HepG2 (cell line): ENCODE measurements at regions not wholly inside any gene's neighbourhood (a gene's known extent, or its start where the extent isn't known, plus 50 kb on each side); places are given as distances from the start of the nearest gene placed in this dataset.

Experiments
- ATAC-seq: fragments of 200-7000 bp; cut with Tn5 transposase; 3 replicates; pipeline ENCODE4 v1.9.1; 2020; ENCODE audit warnings: mild to moderate bottlenecking, moderate library complexity
- BruUV-seq: library from RNA; stranded (reverse); fragments of 400-500 nt; replicated peaks from 2 replicates; lab custom pipeline; 2021; lab: Mats Ljungman, UMichigan
- CTCF ChIA-PET: fragments of 300-600 bp; formaldehyde crosslinking; extraction: SDS; loops from one replicate; lab custom pipeline; 2021; ENCODE audit warnings: low total read pairs, inconsistent platforms, low intra/inter-chr PET ratio; lab: Yijun Ruan, JAX
- POLR2A ChIA-PET: fragments of 350-600 bp; sonication (Branson Sonifier 250); formaldehyde crosslinking; loops from one replicate; lab custom pipeline; 2020; ENCODE audit warnings: antibody characterized with exemption, inconsistent platforms; lab: Yijun Ruan, JAX
- DNase-seq: peaks from one replicate; pipeline ENCODE4 v3.0.0-alpha.2; 2015; ENCODE audit warnings: low spot score
- FAIRE-seq: peaks from 3 replicates; lab custom pipeline; 2011; peaks lifted over from hg19 to GRCh38; lab: Jason Lieb, UNC
- H2AFZ ChIP-seq: one replicate; pipeline ENCODE4 v1.6.1; 2011; ENCODE audit warnings: low read length, inconsistent platforms
- H3K27ac ChIP-seq: fragments of 300-600 bp; 3 replicates; pipeline ENCODE4 v1.8.0; 2011; ENCODE audit warnings: mixed run types, mild to moderate bottlenecking, mixed read lengths, low read length, inconsistent platforms; ENCODE audit not compliant: insufficient read depth; ENCODE audit errors: extremely low read length
- H3K27me3 ChIP-seq, 2 experiments: fragments of 200-600 bp in 1 of 2; 2 replicates in 1 of 2; 3 replicates in 1 of 2; pipeline versions ENCODE4 v1.6.0 to v1.8.0; 2011; ENCODE audit warnings: low read length in 2 of 2, mild to moderate bottlenecking in 2 of 2, moderate library complexity in 2 of 2, inconsistent platforms in 1 of 2; ENCODE audit not compliant: insufficient read depth in 2 of 2, control insufficient read depth in 1 of 2
- H3K36me3 ChIP-seq, 2 experiments: fragments of 200-600 bp in 1 of 2; replicated peaks in 1 of 2; 2 replicates in 1 of 2; 3 replicates in 1 of 2; pipeline versions ENCODE4 v1.5.1 to v1.8.0; 2011; ENCODE audit warnings: low read length in 2 of 2, inconsistent platforms in 1 of 2; ENCODE audit not compliant: insufficient read depth in 2 of 2, control insufficient read depth in 1 of 2
- H3K4me1 ChIP-seq: 2 replicates; pipeline ENCODE4 v1.5.1; 2012; ENCODE audit warnings: low read length, inconsistent platforms; ENCODE audit not compliant: insufficient read depth
- H3K4me2 ChIP-seq: 2 replicates; pipeline ENCODE4 v1.6.0; 2011; ENCODE audit warnings: low read depth, low read length, inconsistent platforms
- H3K4me3 ChIP-seq, 3 experiments: fragments of 200-600 bp in 1 of 3; sonication (generic), shearing (Covaris generic) in 1 of 3; replicated peaks in 1 of 3; 2 replicates each; pipeline ENCODE4 v1.5.1; 2011 to 2016; ENCODE audit warnings: low read length in 3 of 3, inconsistent platforms in 2 of 3, low read depth in 2 of 3, mild to moderate bottlenecking in 2 of 3, control low read depth in 1 of 3, mixed read lengths in 1 of 3; ENCODE audit not compliant: insufficient read depth in 1 of 3
- H3K79me2 ChIP-seq: one replicate; pipeline ENCODE4 v1.6.1; 2011; ENCODE audit warnings: low read length, inconsistent platforms; ENCODE audit not compliant: insufficient read depth
- H3K9ac ChIP-seq: 2 replicates; pipeline ENCODE4 v1.6.0; 2011; ENCODE audit warnings: mild to moderate bottlenecking, low read depth, low read length, inconsistent platforms; ENCODE audit not compliant: insufficient read depth
- H3K9me3 ChIP-seq: 2 replicates; pipeline ENCODE4 v1.5.1; 2012; ENCODE audit warnings: mild to moderate bottlenecking, low read length
- H4K20me1 ChIP-seq: 2 replicates; pipeline ENCODE4 v1.6.0; 2011; ENCODE audit warnings: inconsistent platforms, mild to moderate bottlenecking, low read length, moderate library complexity; ENCODE audit not compliant: insufficient read depth
- KDM1A ChIP-seq: IDR thresholded peaks from 2 replicates; pipeline ENCODE4 v1.6.1; 2016; ENCODE audit warnings: missing compliant biosample characterization
- MLLT10 ChIP-seq: sonication (generic); formaldehyde crosslinking; IDR thresholded peaks from 2 replicates; pipeline ENCODE4 v1.4.0; 2020; ENCODE audit warnings: missing genetic modification reagents
- NCOR1 ChIP-seq: fragments of 200-600 bp; sonication (generic); IDR thresholded peaks from 2 replicates; pipeline ENCODE4 v1.7.0; 2017; ENCODE audit warnings: antibody characterized with exemption, low read length, borderline replicate concordance
- SP1 ChIP-seq, 2 experiments: fragments of 450-650 bp in 1 of 2; sonication (generic) in 1 of 2; formaldehyde crosslinking in 1 of 2; IDR thresholded peaks; 2 replicates each; pipeline versions ENCODE4 v1.4.0 to v1.6.1; 2016 to 2020; ENCODE audit warnings: missing genetic modification reagents in 1 of 2
- SRSF1 ChIP-seq: fragments of 200-400 bp; formaldehyde crosslinking; optimal IDR thresholded peaks from 2 replicates; pipeline ENCODE3; 2017; ENCODE audit warnings: mild to moderate bottlenecking, low read depth, low read length, moderate library complexity
- ZMYM3 ChIP-seq: sonication (generic); formaldehyde crosslinking; IDR thresholded peaks from 2 replicates; pipeline ENCODE4 v1.5.1; 2020; ENCODE audit warnings: mild to moderate bottlenecking, missing genetic modification reagents
- ZNF773 ChIP-seq: sonication (generic); formaldehyde crosslinking; IDR thresholded peaks from 2 replicates; pipeline ENCODE4 v1.4.0; 2020; ENCODE audit warnings: missing genetic modification reagents, borderline replicate concordance
- ZNF816 ChIP-seq: sonication (generic); formaldehyde crosslinking; IDR thresholded peaks from 2 replicates; pipeline ENCODE4 v1.8.0; 2022; ENCODE audit warnings: missing genetic modification reagents, mild to moderate bottlenecking, borderline replicate concordance
- WGBS: methylation state at CpG from one replicate; pipeline ENCODE4 v1.1.6; 2017; ENCODE audit warnings: low lambda C conversion rate; 5-methylcytosine and 5-hydroxymethylcytosine counted together
- in situ Hi-C: cut with HindIII; loops from 2 replicates; pipeline ENCODE4 v1.10.0; 2017; ENCODE audit warnings: low pct_unique_long_range_greater_than_20kb; ENCODE audit not compliant: extremely low pct_ligation_motif_present
- intact Hi-C: fragments of 100-400 bp; cut with micrococcal nuclease; formaldehyde crosslinking; loops from one replicate; pipeline ENCODE4 v1.10.0; 2022; ENCODE audit not compliant: unreplicated experiment
- TF ChIP-seq, protein P1 (sequence below): sonication (generic); formaldehyde crosslinking; IDR thresholded peaks from 2 replicates; pipeline ENCODE4 v1.4.0; 2020; ENCODE audit warnings: missing genetic modification reagents
- TF ChIP-seq, protein P2 (sequence below): sonication (generic); formaldehyde crosslinking; IDR thresholded peaks from 2 replicates; pipeline ENCODE4 v1.5.0; 2020; ENCODE audit warnings: missing genetic modification reagents

GRCh38 chr3:88610820-88611219 is 461.1 kb downstream of the C3orf38 start:
- TF ChIP-seq, protein P1, sequence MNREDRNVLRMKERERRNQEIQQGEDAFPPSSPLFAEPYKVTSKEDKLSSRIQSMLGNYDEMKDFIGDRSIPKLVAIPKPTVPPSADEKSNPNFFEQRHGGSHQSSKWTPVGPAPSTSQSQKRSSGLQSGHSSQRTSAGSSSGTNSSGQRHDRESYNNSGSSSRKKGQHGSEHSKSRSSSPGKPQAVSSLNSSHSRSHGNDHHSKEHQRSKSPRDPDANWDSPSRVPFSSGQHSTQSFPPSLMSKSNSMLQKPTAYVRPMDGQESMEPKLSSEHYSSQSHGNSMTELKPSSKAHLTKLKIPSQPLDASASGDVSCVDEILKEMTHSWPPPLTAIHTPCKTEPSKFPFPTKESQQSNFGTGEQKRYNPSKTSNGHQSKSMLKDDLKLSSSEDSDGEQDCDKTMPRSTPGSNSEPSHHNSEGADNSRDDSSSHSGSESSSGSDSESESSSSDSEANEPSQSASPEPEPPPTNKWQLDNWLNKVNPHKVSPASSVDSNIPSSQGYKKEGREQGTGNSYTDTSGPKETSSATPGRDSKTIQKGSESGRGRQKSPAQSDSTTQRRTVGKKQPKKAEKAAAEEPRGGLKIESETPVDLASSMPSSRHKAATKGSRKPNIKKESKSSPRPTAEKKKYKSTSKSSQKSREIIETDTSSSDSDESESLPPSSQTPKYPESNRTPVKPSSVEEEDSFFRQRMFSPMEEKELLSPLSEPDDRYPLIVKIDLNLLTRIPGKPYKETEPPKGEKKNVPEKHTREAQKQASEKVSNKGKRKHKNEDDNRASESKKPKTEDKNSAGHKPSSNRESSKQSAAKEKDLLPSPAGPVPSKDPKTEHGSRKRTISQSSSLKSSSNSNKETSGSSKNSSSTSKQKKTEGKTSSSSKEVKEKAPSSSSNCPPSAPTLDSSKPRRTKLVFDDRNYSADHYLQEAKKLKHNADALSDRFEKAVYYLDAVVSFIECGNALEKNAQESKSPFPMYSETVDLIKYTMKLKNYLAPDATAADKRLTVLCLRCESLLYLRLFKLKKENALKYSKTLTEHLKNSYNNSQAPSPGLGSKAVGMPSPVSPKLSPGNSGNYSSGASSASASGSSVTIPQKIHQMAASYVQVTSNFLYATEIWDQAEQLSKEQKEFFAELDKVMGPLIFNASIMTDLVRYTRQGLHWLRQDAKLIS (CRISPR knock-in tag), result no peak
- TF ChIP-seq SP1 (IDR thresholded peaks at IDR 0.05) (no peak), SP1 (CRISPR knock-in tag; IDR thresholded peaks at IDR 0.05) (no peak), ZNF773 (CRISPR knock-in tag) (no peak), MLLT10 (CRISPR knock-in tag) (no peak), ZMYM3 (CRISPR knock-in tag) (no peak), SRSF1 (no peak), KDM1A (CRISPR knock-in tag) (no peak), NCOR1 (no peak), ZNF816 (CRISPR knock-in tag) (no peak)
- TF ChIP-seq, protein P2, sequence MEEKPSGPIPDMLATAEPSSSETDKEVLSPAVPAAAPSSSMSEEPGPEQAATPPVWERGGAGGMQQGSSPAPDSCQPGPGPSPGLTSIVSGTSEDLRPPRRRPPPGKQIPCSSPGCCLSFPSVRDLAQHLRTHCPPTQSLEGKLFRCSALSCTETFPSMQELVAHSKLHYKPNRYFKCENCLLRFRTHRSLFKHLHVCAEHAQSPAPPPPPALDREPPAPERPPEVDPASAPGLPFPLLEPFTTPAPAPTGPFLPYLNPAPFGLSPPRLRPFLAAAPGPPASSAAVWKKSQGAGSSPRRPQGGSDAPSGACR (CRISPR knock-in tag), result no peak
- CTCF ChIA-PET, result no interaction called here

More at GRCh38 chr3:88610820-88611219, 461.1 kb downstream of the C3orf38 start:
- H3K9ac ChIP-seq, result no peak overlapping the region
- H3K4me1 ChIP-seq, result no peaks in the 10 kb centered on the region
- H3K27me3 ChIP-seq, result no peaks in the 10 kb centered on the region
- ATAC-seq (no peak), FAIRE-seq (no peak), DNase-seq (no peak)
- WGBS, result 37% methylated on average over 5 of the region's 5 CpGs
- no peak overlapping the region for H3K27ac ChIP-seq
- in situ Hi-C loops (no loop called here), intact Hi-C loops (no loop called here)
- no TSS peak for BruUV-seq
- no peak overlapping the region for H3K4me3 ChIP-seq
- POLR2A ChIA-PET, result no interaction called here
- H3K79me2 ChIP-seq, result no peaks in the 10 kb centered on the region
- H3K4me2 ChIP-seq, result no peak overlapping the region
- H3K36me3 ChIP-seq, result no peaks in the 10 kb centered on the region
- H4K20me1 ChIP-seq, result no peaks in the 10 kb centered on the region
- H3K9me3 ChIP-seq, result no peaks in the 10 kb centered on the region
- H2AFZ ChIP-seq, result no peak overlapping the region
